Dermis microvascular lymphatic vessel endothelial cell (primary cell): ENCODE measurements at regions not wholly inside any gene's neighbourhood (a gene's known extent, or its start where the extent isn't known, plus 50 kb on each side); places are given as distances from the start of the nearest gene placed in this dataset.
"Not testable (repeated sequence)": the region's sequence is repeated elsewhere in the genome, so short reads cannot be mapped to it uniquely, and the experiment has no call there.

ENCODE experiments used
- DNase-seq, 2 donors: peaks; one replicate each; pipeline versions ENCODE4 v3.0.0 to v3.0.0-alpha.2; 2010; ENCODE audit warnings: low read depth in 2 of 2

- no peak for DNase-seq
Observed at GRCh38 chr12:114501474-114501807, 95.5 kb upstream of the TBX5 start.

- DNase-seq, result no peak
Observed at GRCh38 chr12:114500775-114501473, 95.0 kb upstream of the TBX5 start.

DNA sequence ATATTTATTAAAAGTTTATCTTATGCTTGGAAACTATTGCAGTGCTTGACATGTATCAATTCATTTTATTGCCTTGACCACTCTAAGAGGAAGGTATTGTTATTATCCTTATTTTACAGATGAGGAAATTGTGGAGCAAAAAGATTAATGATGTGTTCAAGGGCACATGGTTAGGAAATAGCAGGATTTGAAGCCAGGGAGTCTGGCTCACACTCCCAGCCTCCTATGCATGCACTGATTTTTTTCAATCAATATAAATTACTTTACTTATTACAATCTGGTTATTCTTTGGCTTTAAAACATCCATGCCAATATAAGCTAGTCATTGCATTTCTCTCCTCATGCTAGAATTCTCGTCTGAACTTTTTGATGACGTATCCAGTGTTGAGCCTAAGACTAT lies 94.2 kb upstream of the TBX5 start:
- DNase-seq, result no peak

DNA sequence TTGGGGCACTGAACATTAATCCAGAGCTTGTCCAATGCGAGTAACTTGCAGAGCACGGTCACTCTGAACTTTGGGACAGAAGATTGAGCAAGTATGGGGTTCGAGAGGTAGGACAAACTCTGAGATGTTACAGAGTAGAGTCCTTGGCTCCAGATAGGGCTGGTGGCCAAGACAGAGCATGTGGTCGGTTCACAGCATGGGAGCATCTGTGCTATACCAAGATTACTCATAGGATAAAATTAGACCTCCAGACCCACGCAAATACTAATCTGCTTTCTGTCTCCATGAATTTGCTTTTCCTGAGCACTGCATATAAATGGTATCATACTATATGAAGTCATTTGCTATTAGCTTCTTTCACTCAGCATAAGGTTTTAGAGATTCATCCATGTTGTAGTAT lies 93.4 kb upstream of the TBX5 start:
- no peak for DNase-seq

GRCh38 chr12:114491916-114492315 lies 86.0 kb upstream of the TBX5 start:
- no peak for DNase-seq

GRCh38 chr12:114484822-114485459 lies 79.0 kb upstream of the TBX5 start:
- DNase-seq, result not testable (repeated sequence)

DNA sequence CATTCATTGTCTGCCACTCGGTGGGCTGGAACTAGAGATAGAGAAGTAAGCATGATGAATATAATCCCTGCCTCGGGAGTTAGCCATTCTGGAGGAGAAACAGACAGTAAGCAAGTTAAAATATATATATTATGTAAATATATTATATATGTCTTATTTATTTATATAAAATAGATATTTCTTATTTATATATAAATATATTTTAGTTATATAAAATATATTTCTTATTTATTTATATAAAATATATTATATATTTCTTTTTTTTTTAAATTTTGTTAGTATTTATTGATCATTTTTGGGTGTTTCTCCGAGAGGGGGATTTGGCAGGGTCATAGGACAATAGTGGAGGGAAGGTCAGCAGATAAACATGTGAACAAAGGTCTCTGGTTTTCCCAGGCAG lies 78.1 kb upstream of the TBX5 start:
- no peak for DNase-seq

GRCh38 chr12:114481200-114481535 lies 75.2 kb upstream of the TBX5 start:
- DNase-seq, result no peak

GRCh38 chr12:114480337-114481199 lies 74.6 kb upstream of the TBX5 start:
- DNase-seq, result no peak

- no peak for DNase-seq
Observed at GRCh38 chr12:114479831-114480230, 73.9 kb upstream of the TBX5 start.

DNA sequence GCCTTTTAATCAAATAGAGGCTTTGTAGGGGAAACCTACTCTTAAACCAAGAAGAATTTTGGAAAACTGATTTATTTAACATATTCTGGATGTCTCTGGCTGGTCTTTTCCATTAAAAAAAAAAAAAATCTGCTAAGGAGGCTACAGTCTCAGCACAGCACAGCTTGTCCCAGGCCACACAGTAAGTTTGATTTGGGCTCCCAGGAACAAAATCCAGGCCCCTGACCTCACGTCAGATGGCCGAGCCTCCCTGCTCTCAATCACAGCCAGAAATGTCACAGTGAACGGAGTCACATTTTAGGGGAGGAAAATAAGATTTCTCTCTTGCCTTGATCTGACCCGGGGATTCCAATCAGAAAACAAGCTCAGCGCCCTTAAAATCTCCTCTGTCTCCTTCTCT lies 72.9 kb upstream of the TBX5 start:
- no peak for DNase-seq

GRCh38 chr12:114477989-114478395 lies 72.0 kb upstream of the TBX5 start:
- no peak for DNase-seq

DNA sequence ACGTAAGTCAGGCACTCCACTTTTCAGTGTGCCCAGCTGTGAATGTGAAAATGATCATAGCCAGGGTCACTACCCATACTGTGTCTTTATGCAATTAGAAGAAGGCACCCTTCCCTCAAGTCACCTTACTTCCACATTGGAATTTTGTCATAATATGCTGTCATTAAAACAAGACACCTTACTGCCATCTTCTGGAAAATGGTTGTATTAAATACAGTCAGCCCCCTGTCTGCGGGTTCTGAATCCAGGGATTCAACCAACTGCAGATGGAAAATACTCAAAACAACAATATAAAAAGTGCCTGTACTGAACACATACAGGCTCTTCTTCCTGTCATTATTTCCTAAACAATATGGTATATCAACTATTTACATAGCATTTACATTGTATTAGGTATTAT lies 70.2 kb upstream of the TBX5 start:
- peak in 1 of 2 donors; percentile 5 for DNase-seq

GRCh38 chr12:114473717-114474116 lies 67.8 kb upstream of the TBX5 start:
- DNase-seq, result no peak

DNA sequence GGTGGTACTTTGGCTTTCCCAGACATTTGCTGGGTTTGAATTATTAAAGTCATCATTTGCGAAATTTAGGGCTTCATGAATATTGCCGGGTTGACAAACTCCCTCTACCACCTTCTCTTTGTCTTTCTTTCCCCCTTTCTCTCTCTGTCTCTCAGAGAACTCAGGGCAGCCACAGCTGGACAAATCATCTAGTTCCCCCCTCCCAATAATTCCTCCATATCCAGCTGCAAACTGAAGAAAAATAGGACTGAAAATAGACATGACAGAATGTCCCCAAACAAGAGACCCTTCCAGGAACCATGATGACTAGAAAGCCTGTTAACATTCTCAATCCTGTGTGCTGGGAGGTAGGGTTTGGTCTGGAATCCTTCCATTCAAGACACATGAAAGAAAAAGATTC lies 67.1 kb upstream of the TBX5 start:
- no peak for DNase-seq

- no peak for DNase-seq
Observed at GRCh38 chr12:114457620-114458019, 51.7 kb upstream of the TBX5 start.
